Tibial nerve (tissue), 4 donors: ENCODE measurements at regions not wholly inside any gene's neighbourhood (a gene's known extent, or its start where the extent isn't known, plus 50 kb on each side); places are given as distances from the start of the nearest gene placed in this dataset.
"Not testable (repeated sequence)": the region's sequence is repeated elsewhere in the genome, so short reads cannot be mapped to it uniquely, and the experiment has no call there.

Experiments used
- DNase-seq, 2 donors: peaks; one replicate each; pipeline ENCODE4 v3.0.0-alpha.2; 2019; ENCODE audit warnings: low spot score in 2 of 2
- H3K27ac ChIP-seq, 4 donors: fragments of 200-600 bp; sonication (generic) in 3 of 4; one replicate each; pipeline ENCODE4 v1.5.1; 2017 to 2019; ENCODE audit warnings: mild to moderate bottlenecking in 1 of 4
- H3K27me3 ChIP-seq, 2 donors: fragments of 200-600 bp; sonication (generic) in 1 of 2; one replicate each; pipeline versions ENCODE4 v1.5.1 to v1.6.0; 2017 to 2019
- H3K36me3 ChIP-seq, 3 donors: fragments of 200-600 bp; sonication (generic); one replicate each; pipeline ENCODE4 v1.5.1; 2018 to 2019
- H3K4me1 ChIP-seq, 4 donors: fragments of 200-600 bp; sonication (generic) in 3 of 4; one replicate each; pipeline ENCODE4 v1.5.1; 2017 to 2019
- H3K4me3 ChIP-seq, 4 donors: fragments of 200-600 bp; sonication (generic) in 3 of 4; one replicate each; pipeline ENCODE4 v1.5.1; 2017 to 2019; ENCODE audit warnings: mild to moderate bottlenecking in 1 of 4, moderate library complexity in 1 of 4
- H3K9me3 ChIP-seq, 4 donors: fragments of 200-600 bp; sonication (generic) in 3 of 4; one replicate each; pipeline ENCODE4 v1.5.1; 2017 to 2019
- CTCF ChIP-seq, 5 experiments: fragments of 200-600 bp in 3 of 5; fragments of 450-650 bp in 2 of 5; sonication (generic) in 3 of 5; IDR thresholded peaks; one replicate each; pipeline ENCODE4 v1.5.1; 2016 to 2019; ENCODE audit warnings: antibody characterized with exemption in 5 of 5, mild to moderate bottlenecking in 3 of 5, moderate library complexity in 2 of 5
- EP300 ChIP-seq, 2 donors: sonication (generic); formaldehyde crosslinking; IDR thresholded peaks; one replicate each; pipeline ENCODE4 v1.6.1; 2017; ENCODE audit warnings: antibody characterized with exemption in 2 of 2, mild to moderate bottlenecking in 1 of 2
- POLR2A ChIP-seq, 2 donors: fragments of 450-650 bp; IDR thresholded peaks; one replicate each; pipeline ENCODE4 v1.6.1; 2017; ENCODE audit warnings: antibody characterized with exemption in 2 of 2, mild to moderate bottlenecking in 2 of 2, moderate library complexity in 2 of 2
- WGBS, 2 donors: methylation state at CpG; one replicate each; pipeline ENCODE4 v1.1.5; 2018; 5-methylcytosine and 5-hydroxymethylcytosine counted together

DNA sequence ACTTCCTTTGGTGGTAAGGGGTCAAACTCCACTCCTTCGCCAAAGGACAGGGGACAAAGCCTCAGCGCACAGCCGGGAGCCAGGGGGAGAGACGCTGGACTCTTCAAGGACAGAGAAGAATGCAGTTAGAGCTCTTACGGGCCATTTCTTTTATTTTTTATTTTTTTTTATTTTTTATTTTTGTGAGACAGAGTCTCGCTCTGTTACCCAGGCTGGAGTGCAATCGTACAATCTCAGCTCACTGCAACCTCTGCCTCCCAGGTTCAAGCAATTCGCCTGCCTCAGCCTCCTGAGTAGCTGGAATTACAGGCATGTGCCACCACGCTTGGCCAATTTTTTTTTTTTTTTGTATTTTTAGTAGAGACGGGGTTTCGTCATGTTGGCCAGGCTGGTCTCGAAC lies 93.2 kb upstream of the RPH3AL start, which contains the start of gene RFLNB:
TSS of gene RFLNB (minus strand) at position 101 of the 400 bp plus-strand sequence.
- not testable (repeated sequence) for DNase-seq, H3K27ac ChIP-seq, H3K27me3 ChIP-seq, H3K4me1 ChIP-seq, H3K9me3 ChIP-seq, H3K4me3 ChIP-seq
- H3K36me3 ChIP-seq, result peaks cover 0 to 16% (median 0%) of the 10 kb centered on the region in 3 donors
- WGBS, 2 donors, result 82 to 84% methylated on average over 12 of the region's 12 CpGs

GRCh38 chr17:444879-445454 lies 92.4 kb upstream of the RPH3AL start:
- Histone ChIP-seq H3K36me3 (peaks cover 0 to 16% (median 0%) of the 10 kb centered on the region in 3 donors), H3K9me3 (no peaks in the 10 kb centered on the region), H3K27me3 (no peaks in the 10 kb centered on the region), H3K27ac (no peak overlapping the region), H3K4me1 (no peaks in the 10 kb centered on the region), H3K4me3 (no peak overlapping the region)
- WGBS, 2 donors, result 82 to 89% methylated on average over 7 of the region's 7 CpGs
- no peak for DNase-seq
- TF ChIP-seq EP300 (IDR thresholded peaks at IDR 0.05), result no peak
- TF ChIP-seq POLR2A (IDR thresholded peaks at IDR 0.05), result no peak
- TF ChIP-seq CTCF (IDR thresholded peaks at IDR 0.05), result no peak

GRCh38 chr17:443109-443508 lies 90.5 kb upstream of the RPH3AL start:
- Histone ChIP-seq H3K4me3 (no peak overlapping the region), H3K4me1 (no peaks in the 10 kb centered on the region), H3K27me3 (no peaks in the 10 kb centered on the region), H3K27ac (no peak overlapping the region), H3K36me3 (peaks cover 0 to 16% (median 0%) of the 10 kb centered on the region in 3 donors), H3K9me3 (no peaks in the 10 kb centered on the region)
- TF ChIP-seq POLR2A (IDR thresholded peaks at IDR 0.05) (no peak), EP300 (IDR thresholded peaks at IDR 0.05) (no peak), CTCF (IDR thresholded peaks at IDR 0.05) (no peak)
- no peak for DNase-seq
- 88 to 93% methylated on average over 30 of the region's 30 CpGs for WGBS, 2 donors

DNA sequence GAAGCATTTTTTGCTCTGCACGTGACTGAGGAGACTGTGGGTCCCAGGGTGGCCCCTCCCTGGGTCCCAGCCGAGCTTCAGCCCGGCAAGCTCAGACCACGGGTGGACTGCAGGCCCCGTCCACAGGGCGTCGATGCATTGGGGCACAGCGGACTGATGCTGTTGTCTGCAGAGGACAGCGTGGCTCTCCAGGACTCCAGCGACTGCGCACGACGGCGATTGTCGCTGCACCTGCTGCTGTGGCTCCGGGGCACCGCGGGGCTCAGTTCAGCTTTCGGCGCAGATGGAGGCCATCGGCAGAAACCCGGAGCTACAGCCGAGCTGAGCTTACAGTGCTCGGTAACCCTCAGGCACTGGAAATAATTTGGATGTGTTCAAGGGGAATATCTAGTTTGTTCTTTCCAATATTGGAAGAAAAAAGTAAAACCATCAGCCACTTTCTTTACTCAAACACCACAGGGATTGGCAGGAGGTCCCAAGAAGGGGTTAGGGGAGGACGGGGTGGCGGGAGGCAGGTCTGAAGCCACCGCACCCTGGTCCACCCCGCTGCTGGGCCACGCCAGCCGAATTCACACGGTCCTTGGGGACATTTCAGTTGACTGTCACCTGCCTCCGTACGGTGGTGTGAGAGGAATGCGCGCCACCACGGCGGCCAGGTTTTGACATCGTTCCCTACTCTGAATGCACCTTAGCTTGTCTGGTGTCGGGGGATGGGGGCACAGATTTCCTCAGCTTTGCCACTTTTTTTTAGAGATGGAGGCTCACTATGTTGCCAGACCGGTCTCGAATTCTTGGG lies 88.7 kb upstream of the RPH3AL start:
- H3K4me3 ChIP-seq, result no peak overlapping the region
- TF ChIP-seq POLR2A (IDR thresholded peaks at IDR 0.05), result no peak
- H3K27me3 ChIP-seq, result no peaks in the 10 kb centered on the region
- DNase-seq, result no peak
- H3K36me3 ChIP-seq, result peaks cover 0 to 16% (median 0%) of the 10 kb centered on the region in 3 donors
- no peaks in the 10 kb centered on the region for H3K4me1 ChIP-seq
- peaks cover 0 to 5% (median 0%) of the 10 kb centered on the region in 4 donors for H3K9me3 ChIP-seq
- no peak overlapping the region for H3K27ac ChIP-seq
- WGBS, 2 donors, result 93% methylated on average over 37 to 39 of the region's 41 CpGs

DNA sequence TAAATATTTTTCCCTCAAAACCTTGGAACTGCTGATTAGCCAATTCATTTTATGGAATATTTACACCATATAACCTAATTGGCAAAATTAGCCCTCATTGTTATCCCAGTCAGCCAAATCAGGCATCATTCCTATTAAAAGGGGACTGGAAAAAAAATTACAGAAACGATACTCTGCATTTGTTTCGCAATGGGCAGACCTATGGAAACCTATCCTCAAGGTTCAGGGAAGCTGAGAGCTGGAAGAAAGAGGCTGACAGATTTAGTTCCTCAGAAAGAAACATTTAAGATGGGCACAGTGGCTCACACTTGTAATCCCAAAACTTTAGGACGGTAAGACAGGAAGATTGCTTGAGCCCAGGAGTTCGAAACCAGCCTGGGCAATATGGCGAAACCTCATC lies 85.6 kb upstream of the RPH3AL start:
- no peak overlapping the region for H3K4me3 ChIP-seq
- 88 to 91% methylated on average over 5 of the region's 5 CpGs for WGBS, 2 donors

More for the DNA sequence above, 85.6 kb upstream of the RPH3AL start:
- Histone ChIP-seq H3K27me3 (no peaks in the 10 kb centered on the region), H3K36me3 (peaks cover 0 to 7% (median 0%) of the 10 kb centered on the region in 3 donors), H3K27ac (no peak overlapping the region), H3K4me1 (no peaks in the 10 kb centered on the region), H3K9me3 (peaks cover 0 to 10% (median 2%) of the 10 kb centered on the region in 4 donors)
- DNase-seq, result no peak
- TF ChIP-seq POLR2A (IDR thresholded peaks at IDR 0.05) (no peak), CTCF (IDR thresholded peaks at IDR 0.05) (no peak), EP300 (IDR thresholded peaks at IDR 0.05) (no peak)
